ENCODE measurements at regions not wholly inside any gene's neighbourhood (a gene's known extent, or its start where the extent isn't known, plus 50 kb on each side); places are given as distances from the start of the nearest gene placed in this dataset.

- no peak overlapping the region for H3K4me3 ChIP-seq (ENCODE audit: low read length)
- H3K4me3 Mint-ChIP-seq, result no peak overlapping the region
- ChIA-PET CTCF (no interaction called here), POLR2A (no interaction called here)
- intact Hi-C loops (cut with DNase I, micrococcal nuclease), result no loop called here
- no peak for TF ChIP-seq CTCF (IDR thresholded peaks at IDR 0.05)
- no peak for ATAC-seq (ENCODE audit: poor library complexity)
- H3K36me3 Mint-ChIP-seq (ENCODE audit: low read depth), result no peaks in the 10 kb centered on the region
- H3K4me1 ChIP-seq (ENCODE audit: insufficient read depth, low read length), result no peaks in the 10 kb centered on the region
- H3K27me3 Mint-ChIP-seq, result peaks cover 4% of the 10 kb centered on the region
- no peaks in the 10 kb centered on the region for H3K4me1 Mint-ChIP-seq (ENCODE audit: low read depth)
- H3K36me3 ChIP-seq (ENCODE audit: insufficient read depth, low read length), result no peaks in the 10 kb centered on the region
- no peaks in the 10 kb centered on the region for H3K9me3 Mint-ChIP-seq
- no peaks in the 10 kb centered on the region for H3K27me3 ChIP-seq (ENCODE audit: control insufficient read depth in 1 of 2, insufficient read depth in 2 of 2, low read length in 2 of 2)
- H3K9me3 ChIP-seq (ENCODE audit: control insufficient read depth in 1 of 2, insufficient read depth in 1 of 2, low read length in 2 of 2), result no peaks in the 10 kb centered on the region
- H3K27ac ChIP-seq (ENCODE audit: low read depth in 1 of 2, low read length in 2 of 2), result no peak overlapping the region
- H3K27ac Mint-ChIP-seq, result no peak overlapping the region
- no peak for DNase-seq
Measured at GRCh38 chr2:151043484-151043883, 218.2 kb downstream of the RBM43 start.

DNA sequence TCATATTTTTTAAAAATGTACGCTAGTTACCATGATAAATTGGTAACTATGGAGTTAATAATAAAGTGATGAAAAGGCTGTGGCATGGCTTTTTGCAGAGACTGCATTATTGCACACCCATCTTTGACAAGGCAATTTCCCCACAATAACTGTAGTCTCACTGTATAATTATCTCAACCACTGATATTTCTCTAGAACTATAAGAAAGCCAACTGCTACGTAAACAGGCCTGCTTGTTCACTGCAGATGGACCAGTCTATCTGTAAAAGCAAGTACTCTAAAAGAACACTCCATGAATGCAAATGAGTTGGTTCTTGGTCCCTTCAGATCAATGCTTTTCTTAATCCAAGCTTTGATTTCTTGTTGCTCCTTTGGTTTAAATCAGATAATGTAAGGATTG, 218.7 kb downstream of the RBM43 start:
- peaks cover 4% of the 10 kb centered on the region for H3K27me3 Mint-ChIP-seq
- H3K9me3 Mint-ChIP-seq, result no peaks in the 10 kb centered on the region
- TF ChIP-seq CTCF (IDR thresholded peaks at IDR 0.05), result no peak
- Histone ChIP-seq H3K4me1 (ENCODE audit: insufficient read depth, low read length) (no peaks in the 10 kb centered on the region), H3K27ac (ENCODE audit: low read depth in 1 of 2, low read length in 2 of 2) (no peak overlapping the region), H3K4me3 (ENCODE audit: low read length) (no peak overlapping the region), H3K27me3 (ENCODE audit: control insufficient read depth in 1 of 2, insufficient read depth in 2 of 2, low read length in 2 of 2) (no peaks in the 10 kb centered on the region), H3K9me3 (ENCODE audit: control insufficient read depth in 1 of 2, insufficient read depth in 1 of 2, low read length in 2 of 2) (no peaks in the 10 kb centered on the region), H3K36me3 (ENCODE audit: insufficient read depth, low read length) (no peaks in the 10 kb centered on the region)
- H3K4me3 Mint-ChIP-seq, result no peak overlapping the region
- no peak overlapping the region for H3K27ac Mint-ChIP-seq
- no peaks in the 10 kb centered on the region for H3K4me1 Mint-ChIP-seq (ENCODE audit: low read depth)
- CTCF ChIA-PET, result no interaction called here
- POLR2A ChIA-PET, result no interaction called here
- no peaks in the 10 kb centered on the region for H3K36me3 Mint-ChIP-seq (ENCODE audit: low read depth)
- ATAC-seq (ENCODE audit: poor library complexity) (no peak), DNase-seq (no peak)
- intact Hi-C loops (cut with DNase I, micrococcal nuclease), result no loop called here

DNA sequence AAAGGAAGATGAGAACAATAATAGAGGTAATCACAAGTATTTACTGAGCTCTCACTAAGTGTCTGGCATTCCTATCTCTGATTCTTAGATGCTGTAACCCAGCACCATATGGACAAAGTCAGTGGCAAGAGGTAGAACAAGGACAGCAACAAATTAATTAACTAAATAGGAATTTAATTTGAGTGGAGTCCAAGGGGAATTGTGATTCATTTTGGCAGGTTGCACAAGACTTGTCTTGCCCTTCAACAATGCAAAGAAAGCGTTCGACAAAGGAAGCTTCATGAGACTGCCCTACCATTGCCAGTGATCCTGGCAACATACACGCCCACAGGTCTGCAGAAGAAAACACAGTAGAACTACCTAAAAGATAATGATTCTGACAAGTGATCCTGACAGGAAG, 221.6 kb downstream of the RBM43 start:
- Mint-ChIP-seq H3K4me3 (no peak overlapping the region), H3K36me3 (ENCODE audit: low read depth) (no peaks in the 10 kb centered on the region), H3K9me3 (no peaks in the 10 kb centered on the region), H3K4me1 (ENCODE audit: low read depth) (no peaks in the 10 kb centered on the region), H3K27me3 (peaks cover 4% of the 10 kb centered on the region), H3K27ac (no peak overlapping the region)
- ChIA-PET CTCF (interaction anchor here (0.7 to 2.2 kb wide), 2 partner anchors 11 to 49 kb away, joined by 3 to 9 read pairs; no protein-coding TSS in a partner anchor), POLR2A (no interaction called here)
- H3K9me3 ChIP-seq (ENCODE audit: control insufficient read depth in 1 of 2, insufficient read depth in 1 of 2, low read length in 2 of 2), result no peaks in the 10 kb centered on the region
- H3K27me3 ChIP-seq (ENCODE audit: control insufficient read depth in 1 of 2, insufficient read depth in 2 of 2, low read length in 2 of 2), result no peaks in the 10 kb centered on the region
- H3K27ac ChIP-seq (ENCODE audit: low read depth in 1 of 2, low read length in 2 of 2), result no peak overlapping the region
- H3K4me1 ChIP-seq (ENCODE audit: insufficient read depth, low read length), result no peaks in the 10 kb centered on the region
- ATAC-seq (ENCODE audit: poor library complexity) (no peak), DNase-seq (no peak)
- no peak overlapping the region for H3K4me3 ChIP-seq (ENCODE audit: low read length)
- no peak for TF ChIP-seq CTCF (IDR thresholded peaks at IDR 0.05)
- intact Hi-C loops (cut with DNase I, micrococcal nuclease), result no loop called here
- H3K36me3 ChIP-seq (ENCODE audit: insufficient read depth, low read length), result no peaks in the 10 kb centered on the region

All from CD4-positive, alpha-beta T cell (primary cell).